ENCODE measurements at regions not wholly inside any gene's neighbourhood (a gene's known extent, or its start where the extent isn't known, plus 50 kb on each side); places are given as distances from the start of the nearest gene placed in this dataset.

- no peak for FAIRE-seq
- no peak for DNase-seq (ENCODE audit: insufficient read length, low spot score)
- TF ChIP-seq, protein P1, sequence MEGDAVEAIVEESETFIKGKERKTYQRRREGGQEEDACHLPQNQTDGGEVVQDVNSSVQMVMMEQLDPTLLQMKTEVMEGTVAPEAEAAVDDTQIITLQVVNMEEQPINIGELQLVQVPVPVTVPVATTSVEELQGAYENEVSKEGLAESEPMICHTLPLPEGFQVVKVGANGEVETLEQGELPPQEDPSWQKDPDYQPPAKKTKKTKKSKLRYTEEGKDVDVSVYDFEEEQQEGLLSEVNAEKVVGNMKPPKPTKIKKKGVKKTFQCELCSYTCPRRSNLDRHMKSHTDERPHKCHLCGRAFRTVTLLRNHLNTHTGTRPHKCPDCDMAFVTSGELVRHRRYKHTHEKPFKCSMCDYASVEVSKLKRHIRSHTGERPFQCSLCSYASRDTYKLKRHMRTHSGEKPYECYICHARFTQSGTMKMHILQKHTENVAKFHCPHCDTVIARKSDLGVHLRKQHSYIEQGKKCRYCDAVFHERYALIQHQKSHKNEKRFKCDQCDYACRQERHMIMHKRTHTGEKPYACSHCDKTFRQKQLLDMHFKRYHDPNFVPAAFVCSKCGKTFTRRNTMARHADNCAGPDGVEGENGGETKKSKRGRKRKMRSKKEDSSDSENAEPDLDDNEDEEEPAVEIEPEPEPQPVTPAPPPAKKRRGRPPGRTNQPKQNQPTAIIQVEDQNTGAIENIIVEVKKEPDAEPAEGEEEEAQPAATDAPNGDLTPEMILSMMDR (IDR thresholded peaks at IDR 0.05; ENCODE audit: insufficient read depth, missing control alignments): no peak
Observed at GRCh38 chr14:99067927-99068326, 204.1 kb downstream of the BCL11B start.

- TF ChIP-seq, protein P1 (IDR thresholded peaks at IDR 0.05; ENCODE audit: insufficient read depth, missing control alignments): no peak
- FAIRE-seq: no peak
Observed at GRCh38 chr14:99069946-99070345, 202.1 kb downstream of the BCL11B start.

DNA sequence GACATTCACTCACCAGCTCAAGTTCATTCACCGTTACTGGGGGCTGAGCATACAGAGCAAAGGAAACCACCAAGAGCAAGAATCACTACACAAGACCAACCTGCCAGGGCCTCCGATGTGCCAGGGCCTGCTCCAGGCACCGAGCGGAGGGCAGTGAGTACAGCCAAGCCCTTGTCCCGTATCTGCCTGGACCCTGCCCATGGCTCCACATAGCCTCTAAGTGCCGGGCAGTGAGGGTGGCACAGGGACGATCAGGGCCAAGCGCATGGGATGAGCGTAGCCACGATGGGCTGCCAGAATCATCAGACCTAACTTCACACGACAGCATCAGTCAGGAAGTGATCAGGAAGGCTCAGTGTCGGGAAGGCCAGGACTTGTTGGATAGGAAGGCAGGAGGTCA, 199.6 kb downstream of the BCL11B start:
- no peak for DNase-seq (ENCODE audit: insufficient read length, low spot score)
- TF ChIP-seq, protein P1 (IDR thresholded peaks at IDR 0.05; ENCODE audit: insufficient read depth, missing control alignments): no peak
- no peak for FAIRE-seq

More at GRCh38 chr14:99069946-99070345, 202.1 kb downstream of the BCL11B start:
- DNase-seq (ENCODE audit: insufficient read length, low spot score): no peak

GRCh38 chr14:99072956-99073355, 199.0 kb downstream of the BCL11B start:
- TF ChIP-seq, protein P1 (IDR thresholded peaks at IDR 0.05; ENCODE audit: insufficient read depth, missing control alignments): no peak
- FAIRE-seq (no peak), DNase-seq (ENCODE audit: insufficient read length, low spot score) (no peak)

DNA sequence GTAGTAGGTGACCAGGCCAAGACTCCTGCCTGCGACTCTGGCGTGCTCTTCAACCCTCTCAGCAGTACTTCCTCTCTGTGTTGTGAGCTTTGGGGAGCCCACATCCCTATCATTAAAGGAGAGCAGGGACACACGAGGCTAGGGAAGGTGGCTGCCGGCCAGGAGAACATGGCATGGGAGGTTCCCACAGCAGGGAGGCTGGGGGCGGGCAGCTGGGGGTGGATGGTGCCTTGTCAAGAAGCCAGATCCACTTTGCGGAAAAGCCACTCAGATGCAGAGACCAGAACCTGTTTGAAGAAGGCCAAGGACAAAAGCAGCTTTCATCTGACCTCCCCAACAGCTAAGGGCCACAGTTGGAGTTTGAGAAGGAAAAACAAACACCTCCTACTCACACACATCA, 198.6 kb downstream of the BCL11B start:
- DNase-seq (ENCODE audit: insufficient read length, low spot score): no peak
- TF ChIP-seq, protein P1 (IDR thresholded peaks at IDR 0.05; ENCODE audit: insufficient read depth, missing control alignments): no peak
- FAIRE-seq: no peak

DNA sequence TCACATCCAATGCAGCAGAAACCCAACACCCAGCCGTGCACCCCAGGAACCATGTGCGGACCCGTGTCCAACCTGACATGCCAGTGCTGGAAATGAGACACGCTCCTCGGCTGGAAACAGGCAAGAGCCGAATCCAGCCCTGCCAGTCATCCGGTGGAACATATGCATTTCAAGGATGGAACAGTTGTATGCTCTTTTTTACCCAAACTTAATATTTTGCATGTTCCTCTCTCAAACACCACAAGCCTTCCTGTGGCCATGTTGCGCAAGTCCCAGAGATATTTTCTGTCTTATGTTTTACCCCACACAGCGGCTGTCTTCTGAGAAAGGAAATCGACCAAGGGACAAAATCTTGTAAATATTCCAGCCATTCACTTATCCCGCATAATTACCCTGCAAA, 196.9 kb downstream of the BCL11B start:
- TF ChIP-seq, protein P1 (IDR thresholded peaks at IDR 0.05; ENCODE audit: insufficient read depth, missing control alignments): no peak
- no peak for DNase-seq (ENCODE audit: insufficient read length, low spot score)
- FAIRE-seq: no peak

DNA sequence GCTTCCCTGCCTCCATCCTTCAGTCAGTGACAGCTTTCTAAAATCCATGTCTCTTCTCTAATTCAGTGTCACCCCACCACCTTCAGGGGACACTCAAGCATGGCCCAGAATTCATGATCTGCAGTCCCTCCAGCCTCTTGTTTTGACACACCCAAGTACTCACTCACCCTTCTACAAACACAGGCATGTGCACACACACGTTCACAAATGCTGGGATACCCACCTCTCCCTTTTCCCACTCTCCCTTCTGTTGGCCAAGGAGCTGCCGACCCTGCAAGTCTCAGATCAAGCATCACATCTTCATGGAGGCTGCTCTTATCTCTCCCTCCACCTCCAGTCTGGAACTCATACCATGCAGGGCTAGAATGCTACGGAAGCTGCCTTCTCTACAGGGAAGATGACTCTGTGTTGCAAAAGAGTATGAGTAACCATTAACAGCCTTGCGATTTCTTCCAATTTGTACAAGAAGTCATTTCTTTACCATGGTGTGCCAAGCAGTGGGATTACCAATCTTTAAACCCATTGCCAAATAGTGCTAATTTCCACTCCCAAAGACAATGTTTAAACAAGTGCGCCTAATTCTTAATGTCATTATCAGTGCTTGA, 196.1 kb downstream of the BCL11B start:
- TF ChIP-seq, protein P1 (IDR thresholded peaks at IDR 0.05; ENCODE audit: insufficient read depth, missing control alignments): no peak
- no peak for DNase-seq (ENCODE audit: insufficient read length, low spot score)
- FAIRE-seq: no peak
